ENCODE measurements at regions not wholly inside any gene's neighbourhood (a gene's known extent, or its start where the extent isn't known, plus 50 kb on each side); places are given as distances from the start of the nearest gene placed in this dataset.

GRCh38 chr6:137759624-137760023, 107.4 kb upstream of the TNFAIP3 start:
- Histone ChIP-seq H3K9me2 (ENCODE audit: insufficient read depth) (no peaks in the 10 kb centered on the region), H3K9ac (no peak overlapping the region), H3K4me3 (no peak overlapping the region), H3K9me3 (ENCODE audit: low read depth) (no peaks in the 10 kb centered on the region), H4K20me1 (ENCODE audit: insufficient read depth) (no peaks in the 10 kb centered on the region), H3F3A (ENCODE audit: insufficient read depth) (peaks cover 10% of the 10 kb centered on the region), H3K27me3 (replicated peaks; ENCODE audit: insufficient read depth) (no peaks in the 10 kb centered on the region), H3K36me3 (ENCODE audit: low read depth) (no peaks in the 10 kb centered on the region), H3K79me2 (ENCODE audit: insufficient read depth) (no peaks in the 10 kb centered on the region), H3K4me1 (ENCODE audit: insufficient read depth) (peaks cover 13% of the 10 kb centered on the region), H3K4me2 (ENCODE audit: unreplicated experiment) (no peak overlapping the region), H2AFZ (no peak overlapping the region), H3K27ac (no peak overlapping the region)
- 64 to 67% methylated on average over 1 of the region's 1 CpG for WGBS, 2 experiments (ENCODE audit: low coverage in 1 of 2, low lambda C conversion rate in 2 of 2, missing lambda C conversion rate in 2 of 2)
- DNase-seq = no peak
- in situ Hi-C loops (cut with MboI) = no loop called here
- no peak for TF ChIP-seq EZH2 (IDR thresholded peaks at IDR 0.05; ENCODE audit: insufficient read depth, poor library complexity, severe bottlenecking)
- no peak for TF ChIP-seq EZH2phosphoT487 (IDR thresholded peaks at IDR 0.05; ENCODE audit: insufficient read depth, low read depth)

- in situ Hi-C loops (cut with MboI) = no loop called here
- Histone ChIP-seq H4K20me1 (ENCODE audit: insufficient read depth) (no peaks in the 10 kb centered on the region), H3K36me3 (ENCODE audit: low read depth) (no peaks in the 10 kb centered on the region), H3K79me2 (ENCODE audit: insufficient read depth) (no peaks in the 10 kb centered on the region), H3K4me2 (ENCODE audit: unreplicated experiment) (no peak overlapping the region), H3K9me2 (ENCODE audit: insufficient read depth) (no peaks in the 10 kb centered on the region), H3K9me3 (ENCODE audit: low read depth) (no peaks in the 10 kb centered on the region), H3K27me3 (replicated peaks; ENCODE audit: insufficient read depth) (no peaks in the 10 kb centered on the region), H3K27ac (no peak overlapping the region), H3K4me1 (ENCODE audit: insufficient read depth) (peaks cover 21% of the 10 kb centered on the region), H2AFZ (no peak overlapping the region), H3K4me3 (no peak overlapping the region), H3F3A (ENCODE audit: insufficient read depth) (peaks cover 15% of the 10 kb centered on the region), H3K9ac (no peak overlapping the region)
- DNase-seq = no peak
- WGBS, 2 experiments (ENCODE audit: low coverage in 1 of 2, low lambda C conversion rate in 2 of 2, missing lambda C conversion rate in 2 of 2) = 90 to 92% methylated on average over 1 of the region's 1 CpG
- TF ChIP-seq EZH2 (IDR thresholded peaks at IDR 0.05; ENCODE audit: insufficient read depth, poor library complexity, severe bottlenecking) (no peak), EZH2phosphoT487 (IDR thresholded peaks at IDR 0.05; ENCODE audit: insufficient read depth, low read depth) (no peak)
These were observed 106.0 kb upstream of the TNFAIP3 start for GRCh38 chr6:137761072-137761471.

GRCh38 chr6:137761487-137761886, 105.6 kb upstream of the TNFAIP3 start:
- Histone ChIP-seq H3K36me3 (ENCODE audit: low read depth) (no peaks in the 10 kb centered on the region), H2AFZ (no peak overlapping the region), H3K9me2 (ENCODE audit: insufficient read depth) (no peaks in the 10 kb centered on the region), H3K9ac (no peak overlapping the region), H3K4me3 (no peak overlapping the region), H3K79me2 (ENCODE audit: insufficient read depth) (no peaks in the 10 kb centered on the region), H4K20me1 (ENCODE audit: insufficient read depth) (no peaks in the 10 kb centered on the region), H3F3A (ENCODE audit: insufficient read depth) (peaks cover 15% of the 10 kb centered on the region), H3K27ac (no peak overlapping the region), H3K9me3 (ENCODE audit: low read depth) (no peaks in the 10 kb centered on the region), H3K4me2 (ENCODE audit: unreplicated experiment) (no peak overlapping the region), H3K27me3 (replicated peaks; ENCODE audit: insufficient read depth) (no peaks in the 10 kb centered on the region), H3K4me1 (ENCODE audit: insufficient read depth) (peaks cover 21% of the 10 kb centered on the region)
- DNase-seq = no peak
- in situ Hi-C loops (cut with MboI) = no loop called here
- TF ChIP-seq EZH2phosphoT487 (IDR thresholded peaks at IDR 0.05; ENCODE audit: insufficient read depth, low read depth) (no peak), EZH2 (IDR thresholded peaks at IDR 0.05; ENCODE audit: insufficient read depth, poor library complexity, severe bottlenecking) (no peak)
- 69 to 79% methylated on average over 2 of the region's 2 CpGs for WGBS, 2 experiments (ENCODE audit: low coverage in 1 of 2, low lambda C conversion rate in 2 of 2, missing lambda C conversion rate in 2 of 2)

DNA sequence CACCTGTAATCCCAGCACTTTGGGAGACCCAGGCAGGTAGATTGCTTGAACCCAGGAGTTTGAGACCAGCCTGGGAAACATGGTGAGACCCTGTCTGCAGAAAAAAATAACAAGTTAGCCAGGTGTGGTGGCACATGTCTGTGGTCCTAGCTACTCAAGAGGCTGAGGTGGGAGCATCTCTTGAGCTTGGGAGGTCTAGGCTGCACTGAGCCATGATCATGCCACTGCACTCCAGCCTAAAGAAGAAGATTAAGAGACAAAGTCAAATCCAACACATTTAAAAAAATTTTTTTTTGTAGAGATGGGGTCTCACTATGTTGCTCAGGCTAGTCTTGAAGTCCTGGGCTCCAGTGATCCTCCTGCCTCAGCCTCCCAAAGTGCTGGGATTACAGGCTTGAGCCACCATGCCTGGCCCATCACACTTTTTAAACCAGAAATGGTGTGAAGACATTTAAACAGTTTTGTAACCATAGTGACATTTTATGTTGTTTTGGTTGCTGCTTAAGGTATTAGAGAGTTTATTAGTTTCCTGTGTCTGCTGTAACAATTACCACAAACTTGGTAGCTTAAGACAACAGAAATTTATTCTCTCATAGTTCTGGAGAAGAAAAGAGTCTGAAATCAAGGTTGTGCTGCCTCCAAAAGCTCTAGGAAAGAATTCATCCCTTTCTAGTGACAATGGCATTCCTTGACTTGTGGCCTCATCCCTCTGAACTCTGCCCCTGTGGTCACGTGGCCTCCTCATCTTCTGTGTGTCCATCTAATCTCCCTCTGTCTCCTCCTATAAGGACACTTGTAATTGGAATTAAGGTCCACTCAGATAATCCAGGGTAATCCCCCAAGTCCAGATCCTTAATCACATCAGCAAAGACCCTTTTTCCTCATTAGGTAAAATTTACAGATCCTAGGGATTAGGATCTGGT, 104.6 kb upstream of the TNFAIP3 start:
- H3K27me3 ChIP-seq (replicated peaks; ENCODE audit: insufficient read depth) = no peaks in the 10 kb centered on the region
- H4K20me1 ChIP-seq (ENCODE audit: insufficient read depth) = no peaks in the 10 kb centered on the region
- H2AFZ ChIP-seq = no peak overlapping the region
- H3K4me1 ChIP-seq (ENCODE audit: insufficient read depth) = peaks cover 25% of the 10 kb centered on the region
- no peak overlapping the region for H3K4me2 ChIP-seq (ENCODE audit: unreplicated experiment)
- H3K36me3 ChIP-seq (ENCODE audit: low read depth) = no peaks in the 10 kb centered on the region
- no peaks in the 10 kb centered on the region for H3K9me2 ChIP-seq (ENCODE audit: insufficient read depth)
- peaks cover 18% of the 10 kb centered on the region for H3F3A ChIP-seq (ENCODE audit: insufficient read depth)
- no peak for DNase-seq
- TF ChIP-seq EZH2 (IDR thresholded peaks at IDR 0.05; ENCODE audit: insufficient read depth, poor library complexity, severe bottlenecking) (no peak), EZH2phosphoT487 (IDR thresholded peaks at IDR 0.05; ENCODE audit: insufficient read depth, low read depth) (no peak)
- H3K27ac ChIP-seq = no peak overlapping the region
- H3K4me3 ChIP-seq = no peak overlapping the region
- in situ Hi-C loops (cut with MboI) = no loop called here
- H3K9ac ChIP-seq = no peak overlapping the region
- H3K79me2 ChIP-seq (ENCODE audit: insufficient read depth) = no peaks in the 10 kb centered on the region
- 97 to 100% methylated on average over 1 of the region's 1 CpG for WGBS, 2 experiments (ENCODE audit: low coverage in 1 of 2, low lambda C conversion rate in 2 of 2, missing lambda C conversion rate in 2 of 2)
- H3K9me3 ChIP-seq (ENCODE audit: low read depth) = no peaks in the 10 kb centered on the region

Data from GM23248 (cell line).